Heart left ventricle (tissue), 13 donors: ENCODE measurements at regions not wholly inside any gene's neighbourhood (a gene's known extent, or its start where the extent isn't known, plus 50 kb on each side); places are given as distances from the start of the nearest gene placed in this dataset.

ENCODE experiments used
- POLR2A ChIP-seq, 2 donors: fragments of 450-650 bp; IDR thresholded peaks; one replicate each; pipeline ENCODE4 v1.6.1; 2017; ENCODE audit warnings: antibody characterized with exemption in 2 of 2, mild to moderate bottlenecking in 2 of 2, moderate library complexity in 2 of 2
- TF ChIP-seq, protein P1 (sequence below), 12 donors: fragments of 200-600 bp; sonication (generic) in 4 of 12; IDR thresholded peaks; one replicate each; pipeline versions ENCODE4 v1.5.0 to v1.8.0; 2018 to 2022; ENCODE audit warnings: antibody characterized with exemption in 12 of 12, mild to moderate bottlenecking in 5 of 12
- donor health status: ischemic (EF 13 %, LVEDD 7.1; RV severe dilation, severe dysfunction).
- donor health status: DM: no; HTN: yes; CAD: no.
- donor health status: DM: no; HTN: no; CAD: no.
- donor health status: ischemic (EF 25% LVEDD 6.9; RV normal size, moderate dysfunction).
- donor health status: ischemic (EF 25% LVEDD 5.7; RV mildly dilated, moderate dysfunction).
- donor health status: ischemic (EF 35%, LVEDD 5.7; RV mildly dilated, moderate dysfunction).
- donor health status: nonischemic (EF 11% LVEDD 7.7; RV severe dilation, severe dysfunction).
- donor health status: DM: yes; HTN: yes; CAD: no.
- donor health status: PGD.
- donor health status: ischemic (EF 29% LVEDD 5.4; RV normal size, mild dysfunction).
- donor health status: nonischemic (EF 23%, LVEDD 6.1; RV moderate dilation, normal function).

DNA sequence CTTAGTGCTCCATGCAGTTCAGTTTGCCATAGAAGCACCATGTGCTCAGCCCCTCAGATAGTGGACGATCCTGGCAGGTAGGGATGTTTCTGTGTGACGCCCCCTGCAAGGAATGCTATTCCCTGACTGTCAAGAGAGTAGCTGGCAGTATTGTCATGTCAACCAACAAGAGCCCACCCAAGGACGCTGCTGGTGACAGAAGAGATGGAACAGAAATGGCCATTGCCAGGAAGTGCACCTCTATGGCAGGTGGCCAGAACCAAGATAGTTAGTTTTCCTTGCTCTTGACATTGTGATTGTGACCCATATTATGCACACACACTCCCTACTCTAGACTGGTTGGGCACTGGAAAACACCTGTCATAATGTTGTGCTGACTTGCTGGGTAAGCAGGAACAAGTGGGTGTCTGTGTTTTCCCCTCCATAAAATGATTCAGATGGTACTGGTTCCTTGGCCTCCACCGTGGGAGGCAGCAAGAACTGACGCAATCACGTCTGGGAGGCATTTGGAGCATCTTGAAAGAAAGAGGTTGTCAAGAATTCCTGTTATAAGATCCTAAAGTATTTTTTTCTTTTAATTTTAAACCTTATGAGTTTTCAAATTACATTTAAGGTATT, 507.9 kb downstream of the MID1IP1 start:
- TF ChIP-seq, protein P1, sequence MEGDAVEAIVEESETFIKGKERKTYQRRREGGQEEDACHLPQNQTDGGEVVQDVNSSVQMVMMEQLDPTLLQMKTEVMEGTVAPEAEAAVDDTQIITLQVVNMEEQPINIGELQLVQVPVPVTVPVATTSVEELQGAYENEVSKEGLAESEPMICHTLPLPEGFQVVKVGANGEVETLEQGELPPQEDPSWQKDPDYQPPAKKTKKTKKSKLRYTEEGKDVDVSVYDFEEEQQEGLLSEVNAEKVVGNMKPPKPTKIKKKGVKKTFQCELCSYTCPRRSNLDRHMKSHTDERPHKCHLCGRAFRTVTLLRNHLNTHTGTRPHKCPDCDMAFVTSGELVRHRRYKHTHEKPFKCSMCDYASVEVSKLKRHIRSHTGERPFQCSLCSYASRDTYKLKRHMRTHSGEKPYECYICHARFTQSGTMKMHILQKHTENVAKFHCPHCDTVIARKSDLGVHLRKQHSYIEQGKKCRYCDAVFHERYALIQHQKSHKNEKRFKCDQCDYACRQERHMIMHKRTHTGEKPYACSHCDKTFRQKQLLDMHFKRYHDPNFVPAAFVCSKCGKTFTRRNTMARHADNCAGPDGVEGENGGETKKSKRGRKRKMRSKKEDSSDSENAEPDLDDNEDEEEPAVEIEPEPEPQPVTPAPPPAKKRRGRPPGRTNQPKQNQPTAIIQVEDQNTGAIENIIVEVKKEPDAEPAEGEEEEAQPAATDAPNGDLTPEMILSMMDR (IDR thresholded peaks at IDR 0.05) = no peak
- TF ChIP-seq POLR2A (IDR thresholded peaks at IDR 0.05) = no peak
